SIG-M5 treated with dmso at 0.1 percent for 504 hours (cell line): ENCODE measurements at regions not wholly inside any gene's neighbourhood (a gene's known extent, or its start where the extent isn't known, plus 50 kb on each side); places are given as distances from the start of the nearest gene placed in this dataset.
"Not testable (repeated sequence)": the region's sequence is repeated elsewhere in the genome, so short reads cannot be mapped to it uniquely, and the experiment has no call there.

Source experiments
- DNase-seq: peaks from one replicate; lab custom pipeline; 2025; ENCODE audit not compliant: unreplicated experiment; lab: John Stamatoyannopoulos, UW

DNA sequence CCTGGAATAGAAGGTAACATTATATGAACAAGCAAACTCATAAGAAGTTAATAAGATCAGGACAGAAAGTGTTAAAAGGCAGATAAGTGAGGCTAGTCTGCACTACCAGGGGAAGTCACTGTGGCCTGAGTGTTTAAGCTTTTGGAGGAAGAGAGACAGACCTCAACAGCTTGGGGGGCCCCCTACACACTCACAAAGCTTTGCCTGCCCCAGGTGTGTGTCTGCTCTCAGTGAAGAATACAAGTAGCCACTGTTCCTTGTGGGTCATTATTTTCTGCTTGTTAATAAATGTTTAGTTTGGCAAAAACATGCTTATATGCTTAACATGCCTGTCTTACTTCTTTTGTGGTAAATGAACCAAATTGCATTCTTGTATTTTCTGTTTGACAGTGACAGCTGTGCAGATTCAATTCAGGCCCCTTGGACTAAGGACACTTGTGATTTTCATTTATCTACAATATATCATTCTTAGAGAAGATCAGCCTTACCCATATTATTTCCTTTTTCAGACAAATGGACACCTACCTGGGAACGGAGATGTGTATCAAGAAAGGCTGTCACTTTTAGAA is 50.7 kb upstream of the C12orf71 start:
- no peak for DNase-seq

GRCh38 chr12:27140478-27140969 is 58.1 kb upstream of the C12orf71 start:
- no peak for DNase-seq

GRCh38 chr12:27142101-27142721 is 59.8 kb upstream of the C12orf71 start:
- DNase-seq: peak; percentile 68

GRCh38 chr12:27143256-27144069 is 61.1 kb upstream of the C12orf71 start:
- DNase-seq: peak; percentile 41

- DNase-seq: not testable (repeated sequence)
Observed at GRCh38 chr12:27145725-27146124, 63.3 kb upstream of the C12orf71 start.

DNA sequence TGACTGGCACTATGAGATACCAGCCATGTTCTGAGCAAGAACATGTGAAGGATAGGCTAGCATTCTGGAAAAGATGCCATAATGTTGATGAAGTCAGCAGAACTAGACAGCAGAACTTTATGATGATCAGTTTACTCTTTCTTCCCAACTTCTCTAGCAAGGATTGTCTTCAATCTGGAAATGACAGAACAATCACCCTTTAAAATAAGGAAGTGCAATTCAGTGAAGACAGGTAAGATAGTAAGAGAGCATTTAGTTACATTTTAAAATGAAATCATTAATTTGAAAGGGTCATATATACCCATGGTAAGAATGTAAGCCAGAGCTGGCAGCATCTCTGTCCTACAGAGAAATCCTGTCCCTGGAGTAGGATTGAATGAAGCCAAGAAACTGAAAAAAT is 66.0 kb upstream of the C12orf71 start:
- no peak for DNase-seq

DNA sequence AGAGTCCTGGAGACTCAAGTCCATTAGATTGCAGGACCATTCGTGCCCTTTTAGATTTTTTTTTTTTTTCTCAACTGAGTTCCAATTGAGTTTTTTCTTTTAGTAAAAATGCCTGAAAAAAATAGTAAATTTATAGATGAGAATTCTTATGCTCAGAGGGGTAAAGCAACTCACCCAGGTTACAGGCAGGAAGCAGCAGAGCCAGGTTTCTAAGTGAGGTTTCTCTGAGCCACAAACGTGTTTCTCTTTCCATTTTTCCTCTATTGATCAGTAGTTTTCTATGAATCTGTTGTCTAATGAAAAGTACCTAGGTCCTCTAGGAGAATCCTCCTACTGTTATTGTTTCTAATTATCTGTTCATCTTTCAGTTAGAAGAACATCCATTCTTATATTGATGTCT is 66.4 kb upstream of the C12orf71 start:
- no peak for DNase-seq

DNA sequence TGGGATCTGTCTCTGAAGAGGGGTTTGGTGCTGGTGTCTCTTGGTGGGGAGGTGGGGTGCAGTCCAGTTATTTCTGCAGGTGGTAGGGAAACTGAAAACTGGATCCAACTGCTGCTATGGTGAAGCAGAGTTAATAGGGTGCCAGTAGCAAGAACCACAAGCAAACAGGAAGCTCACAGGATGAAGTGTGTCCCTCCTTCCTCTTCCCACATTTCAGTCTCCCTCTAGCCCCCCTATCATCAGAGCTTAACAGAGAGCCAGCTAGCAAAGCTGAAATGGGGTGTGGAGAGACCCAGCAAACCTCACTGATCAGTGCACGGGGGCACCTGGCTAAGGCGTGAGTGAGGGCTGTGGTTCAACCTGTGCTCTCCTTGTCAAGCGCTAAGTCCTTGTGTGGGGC is 69.1 kb upstream of the C12orf71 start:
- DNase-seq: peak; percentile 11

- DNase-seq: no peak
Observed at GRCh38 chr12:27158297-27158696, 75.9 kb upstream of the C12orf71 start.

GRCh38 chr12:27161458-27162228 is 79.3 kb upstream of the C12orf71 start:
- no peak for DNase-seq

DNA sequence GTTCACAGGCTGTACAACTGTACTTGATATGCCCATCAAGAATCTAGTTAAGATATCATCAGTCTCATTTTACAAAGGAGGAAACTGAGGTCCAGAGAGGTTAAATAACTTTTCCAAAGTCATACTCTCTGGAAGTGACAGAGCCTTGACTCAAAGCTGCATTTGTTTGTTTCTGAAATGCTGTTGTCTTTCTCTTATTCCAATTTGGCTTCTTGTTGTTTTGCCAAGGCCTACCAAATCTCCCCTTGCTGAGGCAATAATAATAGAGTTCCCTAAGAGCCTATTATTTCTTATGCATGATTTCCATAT is 79.8 kb upstream of the C12orf71 start:
- DNase-seq: no peak

DNA sequence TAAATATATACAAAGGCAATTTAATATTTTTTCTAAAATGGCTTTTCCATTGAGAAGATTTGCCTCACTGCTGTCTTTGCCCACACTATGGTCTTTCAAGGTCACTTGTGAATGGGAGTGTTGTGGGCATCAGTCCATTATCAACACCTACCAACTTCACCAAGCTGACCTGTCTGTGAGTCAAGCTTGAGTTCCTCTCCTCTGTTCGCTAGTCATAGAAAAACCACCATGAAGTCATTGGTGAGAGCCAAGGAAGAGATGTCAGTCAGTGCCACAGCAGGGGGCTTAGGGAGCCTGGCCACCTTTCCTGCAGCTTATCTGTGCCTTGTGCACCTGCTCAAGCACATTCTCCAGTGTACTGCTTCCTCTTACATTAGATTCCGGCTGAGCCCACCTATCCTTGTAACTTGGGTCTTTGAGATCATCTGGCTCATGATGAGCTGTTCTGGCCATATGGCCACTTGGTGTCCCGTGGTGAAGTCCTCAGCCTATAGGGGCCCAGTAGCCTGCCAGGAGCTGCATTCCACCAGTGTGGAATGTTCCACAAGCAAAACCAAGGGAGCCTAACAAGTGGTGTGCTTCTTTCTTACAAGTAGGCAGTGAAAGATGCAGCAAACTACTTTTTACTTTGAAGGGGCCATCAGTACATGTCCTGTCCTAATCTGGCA is 80.8 kb upstream of the C12orf71 start:
- DNase-seq: no peak

- DNase-seq: no peak
Observed at GRCh38 chr12:27163894-27164293, 80.2 kb upstream of the STK38L start.

DNA sequence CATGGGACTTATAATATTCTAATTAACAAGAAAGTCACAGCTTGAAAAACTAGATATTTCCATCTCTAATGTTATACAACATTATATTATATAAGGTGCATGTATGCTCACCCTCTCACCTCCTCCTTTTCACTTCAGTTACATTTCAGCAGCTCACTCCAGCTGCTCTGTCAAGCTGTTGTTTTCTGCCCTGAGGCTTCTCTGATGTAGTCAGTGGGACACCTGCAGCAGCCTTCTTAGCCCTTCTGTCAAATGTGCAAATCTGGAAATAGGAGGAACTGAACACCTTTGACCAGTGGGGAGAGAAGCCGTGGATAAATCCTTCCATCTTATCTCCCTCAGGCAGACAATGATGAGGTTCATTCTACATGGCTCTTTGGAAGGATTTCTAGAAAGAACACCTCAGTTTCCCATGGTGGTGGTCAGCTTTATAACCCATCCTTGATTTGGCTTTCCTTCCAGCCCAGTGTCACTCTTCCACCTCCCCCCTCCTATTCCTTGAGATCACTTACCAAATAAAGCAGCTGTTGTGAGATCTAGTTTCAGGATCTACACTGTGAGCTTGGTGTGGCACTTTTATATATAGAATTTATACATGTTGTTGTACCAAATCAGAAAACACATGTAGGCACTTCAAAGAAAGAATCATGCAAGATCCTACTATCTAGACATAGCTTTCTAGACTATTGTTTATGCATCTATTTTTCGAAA is 79.6 kb upstream of the STK38L start:
- DNase-seq: no peak

GRCh38 chr12:27165958-27166357 is 78.1 kb upstream of the STK38L start:
- DNase-seq: not testable (repeated sequence)

- DNase-seq: not testable (repeated sequence)
Observed at GRCh38 chr12:27171494-27171893, 72.6 kb upstream of the STK38L start.

- DNase-seq: peak; percentile 42
Observed at GRCh38 chr12:27176765-27177164, 67.3 kb upstream of the STK38L start.

DNA sequence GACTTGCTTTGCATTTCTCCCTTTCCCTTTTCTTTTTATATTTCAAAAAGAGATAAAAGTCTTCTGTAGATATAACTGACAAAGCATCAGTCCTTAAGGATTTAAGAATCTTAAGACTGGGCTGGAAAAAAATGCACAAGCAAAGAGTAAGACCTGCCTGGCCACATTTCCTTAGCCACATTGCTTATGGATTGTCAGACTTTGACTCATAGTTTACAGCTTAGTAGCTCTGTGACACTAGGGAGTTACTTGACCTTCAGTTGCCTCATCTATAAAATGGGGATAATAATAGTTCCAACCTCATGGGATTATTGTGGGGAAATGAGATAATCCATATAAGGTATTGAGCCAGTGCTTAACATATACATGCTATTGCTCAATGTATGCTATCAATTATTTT is 66.4 kb upstream of the STK38L start:
- DNase-seq: peak; percentile 23

- DNase-seq: no peak
Observed at GRCh38 chr12:27178255-27178654, 65.8 kb upstream of the STK38L start.

DNA sequence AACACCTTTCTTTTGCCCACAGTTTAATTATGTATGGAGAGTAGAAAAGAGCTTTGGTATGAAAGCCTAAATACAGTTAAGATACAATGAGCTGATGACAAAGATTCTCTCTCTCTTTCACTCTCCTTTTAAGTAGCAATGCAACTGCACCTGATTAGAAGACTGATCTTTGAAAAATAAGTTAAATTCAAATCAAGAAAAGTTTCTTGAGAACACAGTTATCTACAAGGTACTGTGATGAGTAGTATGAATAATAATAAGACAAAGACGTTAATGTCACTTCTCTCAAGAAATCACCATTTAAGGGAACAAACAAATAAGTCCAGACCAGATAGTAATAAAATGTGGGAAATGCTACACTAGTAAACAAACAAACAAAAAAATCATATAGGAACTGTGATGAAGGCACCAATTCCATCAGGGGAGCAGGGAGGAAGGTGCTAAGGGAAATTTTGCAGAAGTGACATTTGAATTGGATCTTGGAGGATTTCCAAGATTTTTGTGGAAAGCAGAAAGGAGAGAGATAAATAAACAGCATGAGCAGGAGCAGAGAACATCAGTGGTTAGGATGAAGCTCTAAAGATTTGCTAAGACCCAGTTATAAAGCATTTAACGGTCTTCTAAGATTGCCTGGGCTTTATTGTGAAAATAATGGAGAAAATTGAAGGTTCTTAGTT is 65.2 kb upstream of the STK38L start:
- DNase-seq: no peak
